Gastrocnemius medialis (tissue), 4 donors: ENCODE measurements at regions not wholly inside any gene's neighbourhood (a gene's known extent, or its start where the extent isn't known, plus 50 kb on each side); places are given as distances from the start of the nearest gene placed in this dataset.

Experiments used
- POLR2A ChIP-seq, 2 donors: fragments of 450-650 bp; IDR thresholded peaks; one replicate each; pipeline ENCODE4 v1.6.1; 2017; ENCODE audit warnings: antibody characterized with exemption in 2 of 2, mild to moderate bottlenecking in 2 of 2, moderate library complexity in 2 of 2
- TF ChIP-seq, protein P1 (sequence below), 5 experiments: fragments of 450-650 bp in 3 of 5; fragments of 200-600 bp in 2 of 5; sonication (generic) in 2 of 5; IDR thresholded peaks in 4 of 5; conservative IDR thresholded peaks in 1 of 5; 1 replicate in 4 of 5; 2 replicates in 1 of 5; pipeline ENCODE4 v1.5.1; 2016 to 2019; ENCODE audit warnings: antibody characterized with exemption in 5 of 5, mild to moderate bottlenecking in 3 of 5, moderate library complexity in 3 of 5

DNA sequence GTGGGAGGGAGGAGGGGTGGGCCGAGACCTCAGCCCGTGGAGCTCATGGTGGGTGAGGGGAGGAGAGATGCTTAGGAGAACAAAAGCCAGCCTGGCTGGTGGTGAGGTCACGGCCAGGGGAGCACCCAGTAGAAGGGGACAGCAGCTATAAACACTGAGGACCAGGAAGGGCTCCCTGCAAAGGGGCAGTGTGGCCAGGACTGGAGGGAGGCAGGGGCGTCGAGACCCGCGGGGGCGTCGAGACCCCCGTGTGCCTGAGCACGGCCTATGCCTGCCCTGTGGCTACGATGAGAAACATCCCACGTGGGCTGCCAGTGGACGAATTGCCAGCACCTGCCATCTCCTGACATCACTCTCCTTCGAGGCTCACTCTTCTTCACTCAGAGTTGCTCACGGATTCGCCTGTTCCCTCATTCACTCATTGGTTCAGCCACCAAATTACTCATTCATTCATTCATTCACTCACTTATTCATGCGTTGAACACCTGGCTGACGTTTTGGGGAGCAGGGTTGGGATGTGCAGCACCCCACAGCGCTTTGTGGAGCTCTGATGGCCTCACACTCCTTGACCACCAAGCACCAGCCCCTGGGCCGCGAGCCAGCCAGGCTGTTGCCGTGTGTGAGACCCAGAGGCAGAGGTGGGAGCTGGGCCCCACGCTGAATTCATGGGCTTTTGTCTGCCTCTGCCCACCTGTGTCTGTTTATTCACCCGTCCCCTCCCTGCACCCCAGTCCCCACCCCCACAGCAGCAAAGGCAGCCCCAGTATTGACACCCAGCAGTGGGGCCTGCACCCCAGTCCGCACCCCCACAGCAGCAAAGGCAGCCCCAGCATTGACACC is 61.2 kb upstream of the BHLHE23 start:
- TF ChIP-seq, protein P1, sequence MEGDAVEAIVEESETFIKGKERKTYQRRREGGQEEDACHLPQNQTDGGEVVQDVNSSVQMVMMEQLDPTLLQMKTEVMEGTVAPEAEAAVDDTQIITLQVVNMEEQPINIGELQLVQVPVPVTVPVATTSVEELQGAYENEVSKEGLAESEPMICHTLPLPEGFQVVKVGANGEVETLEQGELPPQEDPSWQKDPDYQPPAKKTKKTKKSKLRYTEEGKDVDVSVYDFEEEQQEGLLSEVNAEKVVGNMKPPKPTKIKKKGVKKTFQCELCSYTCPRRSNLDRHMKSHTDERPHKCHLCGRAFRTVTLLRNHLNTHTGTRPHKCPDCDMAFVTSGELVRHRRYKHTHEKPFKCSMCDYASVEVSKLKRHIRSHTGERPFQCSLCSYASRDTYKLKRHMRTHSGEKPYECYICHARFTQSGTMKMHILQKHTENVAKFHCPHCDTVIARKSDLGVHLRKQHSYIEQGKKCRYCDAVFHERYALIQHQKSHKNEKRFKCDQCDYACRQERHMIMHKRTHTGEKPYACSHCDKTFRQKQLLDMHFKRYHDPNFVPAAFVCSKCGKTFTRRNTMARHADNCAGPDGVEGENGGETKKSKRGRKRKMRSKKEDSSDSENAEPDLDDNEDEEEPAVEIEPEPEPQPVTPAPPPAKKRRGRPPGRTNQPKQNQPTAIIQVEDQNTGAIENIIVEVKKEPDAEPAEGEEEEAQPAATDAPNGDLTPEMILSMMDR (IDR thresholded peaks at IDR 0.05 in 4 of 5, conservative IDR thresholded peaks at IDR 0.05 in 1 of 5) = no peak
- no peak for TF ChIP-seq POLR2A (IDR thresholded peaks at IDR 0.05)
